ENCODE measurements at regions not wholly inside any gene's neighbourhood (a gene's known extent, or its start where the extent isn't known, plus 50 kb on each side); places are given as distances from the start of the nearest gene placed in this dataset.
"Not testable (repeated sequence)": the region's sequence is repeated elsewhere in the genome, so short reads cannot be mapped to it uniquely, and the experiment has no call there.

GRCh38 chrX:11836284-11836683 is 78.2 kb downstream of the MSL3 start:
- no peak for DNase-seq (ENCODE audit: low read depth)

GRCh38 chrX:11837437-11837836 is 79.4 kb downstream of the MSL3 start:
- DNase-seq (ENCODE audit: low read depth): no peak

DNA sequence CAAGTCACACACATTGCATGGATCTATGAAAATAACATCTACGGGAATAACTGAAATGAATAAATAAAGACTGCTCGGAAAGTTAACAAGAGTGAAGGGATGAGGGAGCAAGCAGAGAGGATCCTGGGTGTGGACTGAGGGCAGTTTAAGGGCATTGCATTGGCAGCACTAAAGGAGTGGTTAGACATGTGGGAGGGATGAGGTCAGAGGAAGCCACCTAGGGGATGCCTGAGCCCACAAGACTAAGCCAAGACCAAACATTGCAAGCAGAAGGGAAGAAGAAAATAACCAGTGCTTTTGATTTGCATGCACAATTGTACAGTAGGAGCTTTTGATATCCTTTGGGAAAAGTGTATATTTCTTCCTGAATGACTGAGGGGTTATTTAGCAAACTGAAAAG is 106.1 kb downstream of the MSL3 start:
- no peak for DNase-seq (ENCODE audit: low read depth)

- DNase-seq (ENCODE audit: low read depth): no peak
Observed at GRCh38 chrX:11867610-11868345, 109.7 kb downstream of the MSL3 start.

DNA sequence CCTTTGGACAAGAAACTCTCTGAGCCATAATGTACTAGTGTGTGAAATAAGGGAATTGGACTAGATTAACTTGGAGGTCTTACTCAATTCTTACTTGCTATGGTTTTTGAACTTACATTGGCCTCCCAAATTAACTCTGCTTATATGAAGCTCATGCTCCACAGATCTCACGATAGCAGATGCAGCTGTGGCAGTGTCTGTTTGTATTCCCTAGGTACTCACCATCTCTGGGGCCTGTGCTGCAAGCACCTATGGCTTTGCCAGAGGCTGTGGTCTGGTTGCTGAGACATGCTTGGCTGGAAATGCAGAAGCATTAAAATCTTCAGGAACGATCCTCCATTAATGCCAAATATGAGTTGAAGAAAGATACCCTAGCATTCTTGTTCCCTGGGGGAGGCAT is 112.8 kb downstream of the MSL3 start:
- DNase-seq (ENCODE audit: low read depth): no peak

GRCh38 chrX:11881485-11882170 is 123.6 kb downstream of the MSL3 start:
- DNase-seq (ENCODE audit: low read depth): no peak

- DNase-seq (ENCODE audit: low read depth): no peak
Observed at GRCh38 chrX:11886745-11887144, 128.7 kb downstream of the MSL3 start.

DNA sequence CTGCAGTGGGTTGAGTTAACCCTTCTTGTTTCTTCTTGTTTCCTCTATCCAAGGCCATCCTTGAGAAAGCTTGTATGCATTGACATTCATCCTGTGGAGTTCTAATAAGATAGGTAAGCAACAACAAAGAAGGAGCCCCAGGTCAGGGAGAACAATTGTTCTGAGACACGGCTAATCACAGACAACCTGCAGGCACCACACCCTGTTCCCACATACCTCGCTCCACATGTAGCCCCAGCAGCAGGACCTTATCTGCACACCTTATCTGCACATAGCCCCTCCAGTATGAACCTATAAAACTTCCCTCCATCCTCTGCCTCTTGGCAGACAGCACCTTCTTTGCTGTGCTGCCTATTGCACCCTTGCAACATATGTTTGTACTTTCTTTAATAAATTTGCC is 129.1 kb downstream of the MSL3 start:
- DNase-seq (ENCODE audit: low read depth): no peak

GRCh38 chrX:11888421-11888820 is 130.4 kb downstream of the MSL3 start:
- DNase-seq (ENCODE audit: low read depth): no peak

DNA sequence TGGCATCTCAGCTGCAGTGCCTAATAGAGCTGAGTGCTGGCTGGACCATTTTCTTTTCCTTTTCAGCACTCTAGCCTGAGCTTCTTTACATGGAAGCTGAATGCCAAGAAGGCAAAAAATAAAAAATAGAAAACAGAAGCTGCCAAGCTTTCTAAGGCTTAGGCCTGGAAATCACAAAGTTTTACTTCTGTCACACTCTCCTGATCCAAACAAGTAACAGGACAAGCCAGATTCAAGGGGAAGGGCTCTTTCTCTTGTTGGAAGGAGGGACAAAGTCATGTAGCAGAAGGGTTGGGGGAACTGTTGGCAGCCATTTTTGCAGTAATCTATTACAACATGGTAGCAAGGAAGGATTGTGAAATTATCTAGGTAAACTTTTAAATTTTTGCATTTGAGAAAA is 131.8 kb downstream of the MSL3 start:
- no peak for DNase-seq (ENCODE audit: low read depth)

GRCh38 chrX:11890836-11891514 is 132.9 kb downstream of the MSL3 start:
- peak; percentile 7 for DNase-seq (ENCODE audit: low read depth)

GRCh38 chrX:11893933-11894710 is 136.1 kb downstream of the MSL3 start:
- no peak for DNase-seq (ENCODE audit: low read depth)

DNA sequence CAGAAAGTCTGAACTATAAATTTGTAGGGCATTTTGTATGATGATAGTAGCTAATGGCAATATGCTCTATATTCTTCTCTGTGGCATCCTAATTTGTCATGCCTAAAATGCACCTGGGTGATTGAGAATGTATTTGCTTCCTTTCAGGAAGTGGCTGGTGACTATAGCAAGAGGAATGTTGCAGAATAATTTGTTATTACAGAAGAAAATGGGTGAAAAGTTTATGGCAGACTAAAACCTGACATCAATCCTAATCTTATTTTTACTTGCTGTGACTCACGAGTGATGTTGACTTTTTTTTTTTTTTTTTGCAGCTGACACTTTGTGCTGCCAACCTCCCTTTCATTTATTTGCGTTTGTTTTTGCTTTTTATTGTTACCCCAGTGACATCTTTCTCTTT is 141.1 kb downstream of the MSL3 start:
- DNase-seq (ENCODE audit: low read depth): no peak

GRCh38 chrX:11905933-11906332 is 147.9 kb downstream of the MSL3 start:
- not testable (repeated sequence) for DNase-seq (ENCODE audit: low read depth)

- DNase-seq (ENCODE audit: low read depth): no peak
Observed at GRCh38 chrX:11908371-11908770, 150.3 kb downstream of the MSL3 start.

DNA sequence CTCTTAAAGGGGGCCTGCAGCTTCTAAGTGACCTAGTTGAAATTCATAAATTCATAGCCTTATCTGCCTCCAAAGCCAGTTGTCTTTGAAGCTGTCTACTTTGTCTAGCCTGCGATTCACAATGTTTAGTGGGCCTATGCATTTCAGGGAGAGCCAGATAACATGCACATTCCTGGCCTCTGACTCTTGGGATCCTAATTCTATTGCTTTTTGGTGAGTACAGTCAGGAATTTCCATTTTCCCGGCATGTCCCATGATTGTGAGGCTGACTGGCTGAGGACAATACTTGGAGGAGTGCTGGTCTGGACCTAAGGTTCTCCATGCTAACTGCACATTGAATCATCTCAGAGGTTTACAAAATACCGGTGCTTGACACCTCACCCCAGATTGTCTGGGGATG is 155.0 kb downstream of the MSL3 start:
- no peak for DNase-seq (ENCODE audit: low read depth)

GRCh38 chrX:11929476-11929875 is 171.4 kb downstream of the MSL3 start:
- no peak for DNase-seq (ENCODE audit: low read depth)

DNA sequence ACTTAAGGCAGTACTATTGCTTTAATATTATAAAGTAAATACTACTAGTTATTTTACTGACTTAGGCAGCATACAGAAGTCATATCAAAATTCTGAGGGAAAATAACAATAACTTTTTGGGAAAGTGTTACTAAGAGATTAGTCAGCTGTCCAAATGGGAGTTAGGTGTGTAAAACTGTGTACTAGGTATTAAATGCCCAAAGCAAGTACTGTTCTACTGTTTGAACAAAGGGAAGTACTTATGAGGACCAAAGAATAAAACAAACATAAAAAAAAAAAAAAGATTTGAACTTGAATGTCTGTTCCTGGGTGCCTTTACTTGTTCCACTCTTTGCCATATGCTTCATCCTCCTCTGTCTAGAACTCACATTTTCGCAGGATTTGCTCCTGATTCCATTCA is 174.4 kb downstream of the MSL3 start:
- DNase-seq (ENCODE audit: low read depth): no peak

GRCh38 chrX:11934089-11934488 is 176.1 kb downstream of the MSL3 start:
- DNase-seq (ENCODE audit: low read depth): no peak

- DNase-seq (ENCODE audit: low read depth): no peak
Observed at GRCh38 chrX:11941571-11941970, 183.5 kb downstream of the MSL3 start.

- DNase-seq (ENCODE audit: low read depth): no peak
Observed at GRCh38 chrX:11944501-11944900, 186.5 kb downstream of the MSL3 start.

DNA sequence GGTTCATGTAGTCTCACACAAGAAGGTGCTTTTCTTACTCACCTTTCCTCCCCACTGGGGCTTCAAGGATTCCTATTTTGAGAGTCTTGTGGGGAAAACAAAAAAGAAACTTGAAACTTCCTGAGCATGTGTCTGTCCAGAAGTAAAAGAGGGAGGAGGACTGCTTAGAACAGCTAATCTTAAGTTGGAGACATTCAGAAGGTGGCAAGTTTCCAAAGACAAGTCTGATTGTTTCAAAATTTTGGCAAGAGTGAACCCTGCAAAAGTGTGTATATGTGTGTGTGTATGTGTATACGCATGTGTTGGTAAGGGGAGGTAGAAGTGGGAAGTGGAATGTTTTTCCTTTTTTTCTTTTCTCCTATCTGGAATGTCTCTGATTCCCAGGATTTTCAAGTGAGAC is 189.0 kb upstream of the FRMPD4 start:
- no peak for DNase-seq (ENCODE audit: low read depth)
